Thyroid gland (tissue), 4 donors: ENCODE measurements at regions not wholly inside any gene's neighbourhood (a gene's known extent, or its start where the extent isn't known, plus 50 kb on each side); places are given as distances from the start of the nearest gene placed in this dataset.

Experiments used
- POLR2A ChIP-seq, 2 donors: fragments of 450-650 bp; IDR thresholded peaks; one replicate each; pipeline ENCODE4 v1.6.1; 2017; ENCODE audit warnings: antibody characterized with exemption in 2 of 2, mild to moderate bottlenecking in 2 of 2, moderate library complexity in 1 of 2
- TF ChIP-seq, protein P1 (sequence below), 6 experiments: fragments of 200-600 bp in 3 of 6; fragments of 450-650 bp in 3 of 6; sonication (generic) in 3 of 6; IDR thresholded peaks; one replicate each; pipeline ENCODE4 v1.5.1; 2016 to 2019; ENCODE audit warnings: antibody characterized with exemption in 6 of 6, mild to moderate bottlenecking in 2 of 6, inconsistent platforms in 1 of 6, moderate library complexity in 1 of 6

DNA sequence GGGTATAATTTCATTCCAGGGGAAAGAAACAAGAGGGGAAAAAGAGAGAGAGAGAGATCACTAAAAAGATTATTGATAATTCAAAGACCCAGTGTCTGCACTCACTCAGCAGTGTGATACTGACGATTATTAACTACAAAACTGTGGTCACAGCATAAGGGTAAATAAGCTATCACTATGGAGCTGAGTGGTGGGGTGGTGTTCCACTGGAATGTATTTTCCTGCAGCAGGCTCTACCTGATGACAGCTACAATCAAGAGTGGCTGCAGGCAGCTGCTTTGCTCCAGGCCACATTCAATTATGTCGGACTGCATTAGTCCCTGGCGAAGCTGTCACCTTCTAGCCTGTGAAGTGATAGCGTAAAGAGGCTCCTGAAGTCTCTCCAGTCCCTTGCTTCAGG is 122.2 kb upstream of the TFAP2D start:
- TF ChIP-seq, protein P1, sequence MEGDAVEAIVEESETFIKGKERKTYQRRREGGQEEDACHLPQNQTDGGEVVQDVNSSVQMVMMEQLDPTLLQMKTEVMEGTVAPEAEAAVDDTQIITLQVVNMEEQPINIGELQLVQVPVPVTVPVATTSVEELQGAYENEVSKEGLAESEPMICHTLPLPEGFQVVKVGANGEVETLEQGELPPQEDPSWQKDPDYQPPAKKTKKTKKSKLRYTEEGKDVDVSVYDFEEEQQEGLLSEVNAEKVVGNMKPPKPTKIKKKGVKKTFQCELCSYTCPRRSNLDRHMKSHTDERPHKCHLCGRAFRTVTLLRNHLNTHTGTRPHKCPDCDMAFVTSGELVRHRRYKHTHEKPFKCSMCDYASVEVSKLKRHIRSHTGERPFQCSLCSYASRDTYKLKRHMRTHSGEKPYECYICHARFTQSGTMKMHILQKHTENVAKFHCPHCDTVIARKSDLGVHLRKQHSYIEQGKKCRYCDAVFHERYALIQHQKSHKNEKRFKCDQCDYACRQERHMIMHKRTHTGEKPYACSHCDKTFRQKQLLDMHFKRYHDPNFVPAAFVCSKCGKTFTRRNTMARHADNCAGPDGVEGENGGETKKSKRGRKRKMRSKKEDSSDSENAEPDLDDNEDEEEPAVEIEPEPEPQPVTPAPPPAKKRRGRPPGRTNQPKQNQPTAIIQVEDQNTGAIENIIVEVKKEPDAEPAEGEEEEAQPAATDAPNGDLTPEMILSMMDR (IDR thresholded peaks at IDR 0.05), result no peak
- TF ChIP-seq POLR2A (IDR thresholded peaks at IDR 0.05), result no peak
